BLaER1 (cell line): ENCODE measurements at regions not wholly inside any gene's neighbourhood (a gene's known extent, or its start where the extent isn't known, plus 50 kb on each side); places are given as distances from the start of the nearest gene placed in this dataset.

Experiments
- H3K27ac ChIP-seq: shearing (Covaris generic); formaldehyde crosslinking; 2 replicates; pipeline ENCODE4 v1.8.1; 2022
- H3K27me3 ChIP-seq: shearing (Covaris generic); formaldehyde crosslinking; 2 replicates; pipeline ENCODE4 v1.8.1; 2022
- H3K36me3 ChIP-seq: shearing (Covaris generic); formaldehyde crosslinking; 2 replicates; pipeline ENCODE4 v1.8.1; 2022
- H3K4me1 ChIP-seq: shearing (Covaris generic); formaldehyde crosslinking; 2 replicates; pipeline ENCODE4 v1.8.1; 2022
- H3K4me2 ChIP-seq: shearing (Covaris generic); formaldehyde crosslinking; 2 replicates; pipeline ENCODE4 v1.8.1; 2022
- H3K4me3 ChIP-seq: shearing (Covaris generic); formaldehyde crosslinking; 2 replicates; pipeline ENCODE4 v1.8.1; 2022
- H3K9ac ChIP-seq: shearing (Covaris generic); formaldehyde crosslinking; 2 replicates; pipeline ENCODE4 v1.8.1; 2022
- H3K9me3 ChIP-seq: shearing (Covaris generic); formaldehyde crosslinking; 2 replicates; pipeline ENCODE4 v1.8.1; 2022
- H4K20me1 ChIP-seq: shearing (Covaris generic); formaldehyde crosslinking; 2 replicates; pipeline ENCODE4 v1.8.1; 2022
- Cebpa-rat ChIP-seq: shearing (Covaris generic); IDR thresholded peaks from 2 replicates; pipeline ENCODE4 v1.8.1; 2022

DNA sequence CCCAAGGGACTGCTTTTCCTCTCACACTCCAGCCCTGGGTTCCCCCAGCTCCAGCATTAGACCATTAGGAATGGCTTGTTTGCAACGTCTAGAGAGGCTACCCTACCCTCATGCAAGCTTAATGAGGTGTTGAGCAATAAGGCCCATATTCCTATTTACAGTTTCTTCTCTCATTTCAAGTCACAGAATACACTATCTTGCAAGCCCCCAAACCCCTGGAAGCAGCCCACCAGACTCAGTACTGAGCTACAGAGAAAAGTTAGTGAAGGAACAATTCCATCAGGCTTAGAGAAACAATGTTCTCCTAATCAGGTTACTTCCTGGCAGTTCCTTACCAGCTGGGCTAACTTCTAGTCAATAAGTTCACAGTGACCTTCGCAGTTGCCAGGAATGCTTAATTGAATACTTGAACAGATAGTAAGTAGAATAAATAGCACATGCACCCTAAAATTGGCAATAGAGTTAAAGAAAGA lies 606.5 kb upstream of the NOX3 start:
- no peaks in the 10 kb centered on the region for H3K4me1 ChIP-seq
- no peaks in the 10 kb centered on the region for H3K27me3 ChIP-seq
- no peak overlapping the region for H3K27ac ChIP-seq
- no peak overlapping the region for H3K4me2 ChIP-seq
- no peaks in the 10 kb centered on the region for H3K36me3 ChIP-seq
- no peaks in the 10 kb centered on the region for H3K9me3 ChIP-seq
- no peak overlapping the region for H3K4me3 ChIP-seq
- no peaks in the 10 kb centered on the region for H4K20me1 ChIP-seq
- TF ChIP-seq Cebpa-rat = no peak
- H3K9ac ChIP-seq = no peak overlapping the region

GRCh38 chr6:156061465-156061864 lies 605.8 kb upstream of the NOX3 start:
- Histone ChIP-seq H3K9me3 (0 out of 2 replicates have a peak, but pooled peaks cover under 1% of the 10 kb centered on the region), H4K20me1 (no peaks in the 10 kb centered on the region), H3K4me1 (no peaks in the 10 kb centered on the region), H3K9ac (no peak overlapping the region), H3K27me3 (no peaks in the 10 kb centered on the region), H3K4me2 (no peak overlapping the region), H3K4me3 (no peak overlapping the region), H3K27ac (no peak overlapping the region), H3K36me3 (no peaks in the 10 kb centered on the region)
- no peak for TF ChIP-seq Cebpa-rat

- Histone ChIP-seq H3K9ac (no peak overlapping the region), H4K20me1 (no peaks in the 10 kb centered on the region), H3K4me3 (no peak overlapping the region), H3K4me2 (no peak overlapping the region), H3K9me3 (peaks cover 8% of the 10 kb centered on the region; the same call in 1 of the 2 replicates), H3K27ac (no peak overlapping the region), H3K4me1 (no peaks in the 10 kb centered on the region), H3K36me3 (no peaks in the 10 kb centered on the region), H3K27me3 (no peaks in the 10 kb centered on the region)
- no peak for TF ChIP-seq Cebpa-rat
Measured at GRCh38 chr6:156060013-156060412, 604.4 kb upstream of the NOX3 start.

DNA sequence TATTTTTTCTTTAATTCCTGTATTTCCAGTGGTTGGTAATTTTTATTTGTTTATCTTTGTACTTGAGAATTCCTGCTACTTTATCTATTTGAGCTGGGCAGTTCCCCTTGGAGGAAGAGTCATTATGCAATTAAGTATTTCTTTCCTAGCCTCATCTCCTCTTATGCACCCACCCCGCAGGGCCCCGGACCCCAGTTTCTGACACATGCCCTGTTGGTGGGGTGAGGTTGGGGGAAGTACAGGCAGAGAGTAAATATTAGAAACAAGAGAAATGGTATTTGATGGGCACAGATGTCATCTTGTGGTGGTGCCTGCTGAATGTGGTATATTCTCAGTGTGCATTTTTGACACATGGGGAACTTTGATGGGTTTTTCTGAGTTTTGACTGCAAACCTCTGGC lies 602.7 kb upstream of the NOX3 start:
- H3K4me1 ChIP-seq = no peaks in the 10 kb centered on the region
- peaks cover 8% of the 10 kb centered on the region; the same call in 1 of the 2 replicates for H3K9me3 ChIP-seq
- no peak for TF ChIP-seq Cebpa-rat

DNA sequence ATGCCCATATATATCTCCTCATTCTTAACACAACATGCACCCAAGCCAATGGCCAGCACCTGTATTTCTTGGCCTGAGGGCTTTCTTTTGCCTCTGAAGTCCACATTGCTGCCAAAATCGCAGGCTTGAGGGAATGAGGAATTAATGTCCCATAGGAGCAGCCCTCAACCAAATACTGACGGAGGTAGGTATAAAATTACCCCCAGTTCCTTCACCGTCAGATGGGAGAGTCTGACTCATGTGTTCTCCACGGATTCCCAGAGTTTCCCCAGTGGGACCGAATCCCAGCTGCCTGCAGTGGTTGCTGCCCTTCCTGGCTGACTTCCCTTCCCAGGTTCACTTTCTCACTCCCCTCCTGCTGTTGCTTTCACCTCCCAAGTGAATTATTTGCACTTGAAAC lies 602.2 kb upstream of the NOX3 start:
- Histone ChIP-seq H4K20me1 (no peaks in the 10 kb centered on the region), H3K4me3 (no peak overlapping the region), H3K27me3 (no peaks in the 10 kb centered on the region), H3K4me2 (no peak overlapping the region), H3K27ac (no peak overlapping the region), H3K9ac (no peak overlapping the region), H3K9me3 (peaks cover 8% of the 10 kb centered on the region; the same call in 1 of the 2 replicates), H3K36me3 (no peaks in the 10 kb centered on the region), H3K4me1 (no peaks in the 10 kb centered on the region)
- no peak for TF ChIP-seq Cebpa-rat

More for the DNA sequence above, 602.7 kb upstream of the NOX3 start:
- no peak overlapping the region for H3K27ac ChIP-seq
- no peak overlapping the region for H3K4me3 ChIP-seq
- no peaks in the 10 kb centered on the region for H4K20me1 ChIP-seq
- H3K4me2 ChIP-seq = no peak overlapping the region
- H3K9ac ChIP-seq = no peak overlapping the region
- H3K36me3 ChIP-seq = no peaks in the 10 kb centered on the region
- no peaks in the 10 kb centered on the region for H3K27me3 ChIP-seq

DNA sequence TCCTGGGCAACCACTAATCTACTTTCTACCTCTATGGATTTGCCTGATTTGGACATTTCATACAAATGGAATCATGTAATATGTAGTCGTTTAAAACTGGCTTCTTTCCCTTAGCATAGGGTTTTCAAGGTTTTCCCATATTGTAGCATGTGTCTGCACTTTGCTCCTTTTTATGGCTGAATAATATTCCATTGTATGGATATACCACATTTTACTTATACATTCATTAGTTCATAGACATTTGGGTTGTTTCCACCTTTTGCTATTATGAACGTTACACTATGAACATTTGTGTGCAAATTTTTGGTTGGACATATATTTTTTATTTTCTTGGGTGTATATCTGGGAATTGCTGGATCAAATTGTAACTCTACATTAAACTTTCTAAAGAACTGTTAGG lies 600.4 kb upstream of the NOX3 start:
- H3K36me3 ChIP-seq = no peaks in the 10 kb centered on the region
- H3K4me1 ChIP-seq = no peaks in the 10 kb centered on the region
- H3K27ac ChIP-seq = no peak overlapping the region
- TF ChIP-seq Cebpa-rat = no peak
- H3K27me3 ChIP-seq = no peaks in the 10 kb centered on the region
- no peak overlapping the region for H3K4me2 ChIP-seq
- H3K9me3 ChIP-seq = peaks cover 8% of the 10 kb centered on the region; the same call in 1 of the 2 replicates
- H3K4me3 ChIP-seq = no peak overlapping the region
- no peaks in the 10 kb centered on the region for H4K20me1 ChIP-seq
- no peak overlapping the region for H3K9ac ChIP-seq

GRCh38 chr6:156053626-156054025 lies 598.0 kb upstream of the NOX3 start:
- H3K36me3 ChIP-seq = no peaks in the 10 kb centered on the region
- no peaks in the 10 kb centered on the region for H4K20me1 ChIP-seq
- H3K27ac ChIP-seq = no peak overlapping the region
- no peak overlapping the region for H3K9ac ChIP-seq
- H3K9me3 ChIP-seq = peaks cover 8% of the 10 kb centered on the region; the same call in 1 of the 2 replicates
- H3K4me2 ChIP-seq = no peak overlapping the region
- H3K4me3 ChIP-seq = no peak overlapping the region
- H3K27me3 ChIP-seq = no peaks in the 10 kb centered on the region
- no peak for TF ChIP-seq Cebpa-rat
- no peaks in the 10 kb centered on the region for H3K4me1 ChIP-seq

DNA sequence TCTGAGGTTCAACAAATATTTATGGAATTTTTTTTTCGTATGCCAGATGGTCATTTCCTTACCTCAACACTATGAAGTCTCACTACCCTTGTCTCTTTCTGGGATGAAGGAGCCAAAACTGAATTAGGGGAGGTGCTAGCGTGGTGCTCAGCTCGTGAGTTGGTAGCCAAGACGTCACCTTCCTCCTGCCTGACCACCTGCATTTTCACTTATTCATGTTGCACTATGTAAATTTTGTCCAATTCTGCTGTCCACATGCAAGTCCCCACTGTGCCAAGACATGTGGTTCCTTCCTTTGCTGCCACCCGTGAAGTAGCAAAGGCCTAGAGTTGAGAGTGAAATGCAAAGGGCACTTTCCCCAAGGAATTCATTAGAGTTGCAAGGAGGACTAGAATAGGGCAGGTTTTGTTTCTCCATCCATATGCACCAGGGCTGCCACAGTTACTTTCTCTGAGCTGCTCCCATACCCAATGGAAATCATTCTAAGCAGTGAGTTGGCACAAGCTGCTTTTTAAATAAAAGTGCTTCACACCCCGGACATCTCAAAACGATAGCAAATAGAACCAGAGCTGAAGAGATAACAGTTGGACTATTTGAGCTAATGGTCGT lies 591.3 kb upstream of the NOX3 start:
- H3K27me3 ChIP-seq = no peaks in the 10 kb centered on the region
- H3K36me3 ChIP-seq = no peaks in the 10 kb centered on the region
- H3K27ac ChIP-seq = no peak overlapping the region
- no peak overlapping the region for H3K4me2 ChIP-seq
- H3K9me3 ChIP-seq = no peaks in the 10 kb centered on the region
- no peak for TF ChIP-seq Cebpa-rat
- H3K4me1 ChIP-seq = no peaks in the 10 kb centered on the region
- no peak overlapping the region for H3K4me3 ChIP-seq
- H4K20me1 ChIP-seq = no peaks in the 10 kb centered on the region
- no peak overlapping the region for H3K9ac ChIP-seq

DNA sequence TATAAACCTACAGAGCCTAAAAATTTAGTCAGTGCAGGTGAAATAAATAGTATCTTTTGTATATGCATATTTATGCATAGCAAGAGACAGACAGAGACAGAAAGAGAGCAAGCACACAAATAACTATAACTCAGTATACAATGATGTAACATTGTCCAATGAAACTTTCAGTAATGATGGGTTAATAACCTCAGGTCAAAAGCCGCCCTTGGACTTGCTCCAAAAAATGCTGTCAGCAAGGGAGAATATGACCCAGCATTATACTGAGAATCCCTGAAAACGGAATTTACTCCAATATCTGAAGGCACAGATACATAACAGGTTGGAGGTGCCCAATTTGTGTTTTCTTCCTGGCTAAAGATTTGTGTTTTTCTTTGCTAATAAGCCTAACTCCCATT lies 590.6 kb upstream of the NOX3 start:
- no peaks in the 10 kb centered on the region for H3K9me3 ChIP-seq
- H3K4me3 ChIP-seq = no peak overlapping the region
- no peaks in the 10 kb centered on the region for H3K4me1 ChIP-seq
- H3K4me2 ChIP-seq = no peak overlapping the region
- H3K9ac ChIP-seq = no peak overlapping the region
- no peaks in the 10 kb centered on the region for H3K27me3 ChIP-seq
- no peak overlapping the region for H3K27ac ChIP-seq
- no peaks in the 10 kb centered on the region for H3K36me3 ChIP-seq
- no peaks in the 10 kb centered on the region for H4K20me1 ChIP-seq
- TF ChIP-seq Cebpa-rat = no peak

DNA sequence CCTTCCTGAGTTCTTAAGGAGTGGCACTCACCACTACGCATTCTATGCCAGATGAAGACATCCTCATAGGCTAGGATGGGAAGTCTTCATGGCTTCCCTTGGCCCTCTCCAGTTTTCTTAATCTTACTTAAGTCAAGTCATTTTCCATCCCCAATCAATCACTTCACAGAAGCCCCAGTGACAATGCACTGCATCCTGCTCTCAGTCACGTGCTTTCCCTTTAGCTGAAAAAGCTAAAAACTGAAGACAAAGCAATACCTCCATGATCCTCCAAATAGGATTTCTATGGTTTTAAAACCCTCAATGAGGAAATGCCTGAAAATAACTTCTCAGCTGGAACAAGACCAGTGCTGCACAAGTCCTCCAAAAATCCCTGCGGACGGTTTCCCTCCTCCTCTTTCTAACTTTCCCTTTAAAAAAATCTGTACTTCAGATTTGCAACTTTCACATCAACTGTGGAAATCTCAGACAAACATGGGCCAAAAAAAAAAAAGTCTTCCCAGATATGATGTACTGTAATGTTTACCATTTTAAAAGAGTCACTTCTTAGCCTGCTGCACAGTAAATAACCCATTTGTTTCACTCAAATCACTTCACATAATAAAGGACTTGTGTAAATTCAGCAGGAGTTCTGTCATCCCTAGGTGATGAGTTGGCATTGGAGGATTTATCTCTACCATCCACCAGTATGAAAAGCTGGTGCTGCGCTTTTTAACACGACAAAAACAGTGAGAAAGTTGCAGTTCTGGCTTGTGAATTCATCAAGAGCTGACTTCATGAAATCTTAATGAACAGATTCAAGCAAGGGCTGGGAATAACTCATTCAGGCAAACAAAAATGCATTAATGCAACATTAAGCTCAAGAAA lies 590.0 kb upstream of the NOX3 start:
- no peak overlapping the region for H3K9ac ChIP-seq
- no peaks in the 10 kb centered on the region for H3K9me3 ChIP-seq
- H3K4me3 ChIP-seq = no peak overlapping the region
- H3K4me2 ChIP-seq = no peak overlapping the region
- H3K27me3 ChIP-seq = no peaks in the 10 kb centered on the region
- no peak overlapping the region for H3K27ac ChIP-seq
- no peaks in the 10 kb centered on the region for H3K36me3 ChIP-seq
- no peak for TF ChIP-seq Cebpa-rat
- H4K20me1 ChIP-seq = no peaks in the 10 kb centered on the region
- no peaks in the 10 kb centered on the region for H3K4me1 ChIP-seq
